GM12878 (cell line): ENCODE measurements at regions not wholly inside any gene's neighbourhood (a gene's known extent, or its start where the extent isn't known, plus 50 kb on each side); places are given as distances from the start of the nearest gene placed in this dataset.

Experiments
- CEBPB ChIP-seq, 2 experiments: fragments of 150-350 bp in 1 of 2; IDR thresholded peaks; 2 replicates each; pipeline ENCODE4 v1.6.1; 2012 to 2014; ENCODE audit warnings: low read depth in 2 of 2, low read length in 2 of 2, borderline replicate concordance in 1 of 2, inconsistent platforms in 1 of 2
- E2F4 ChIP-seq: IDR thresholded peaks from 2 replicates; pipeline ENCODE4 v1.6.1; 2012; ENCODE audit warnings: low read depth, low read length, improper control_type of control experiment
- EZH2 ChIP-seq: IDR thresholded peaks from 2 replicates; pipeline ENCODE4 v1.6.1; 2012; ENCODE audit warnings: low read depth, mild to moderate bottlenecking, control low read depth, inconsistent platforms, low read length, borderline replicate concordance; ENCODE audit not compliant: control insufficient read depth
- KLF5 ChIP-seq: fragments of 450-650 bp; IDR thresholded peaks from 2 replicates; pipeline ENCODE4 v1.6.1; 2014; ENCODE audit warnings: mild to moderate bottlenecking; ENCODE audit not compliant: partially characterized antibody
- NRF1 ChIP-seq: conservative IDR thresholded peaks from 2 replicates; pipeline ENCODE4 v1.6.1; 2011; ENCODE audit warnings: mild to moderate bottlenecking, low read depth, low read length, improper control_type of control experiment
- POLR2AphosphoS5 ChIP-seq: IDR thresholded peaks from 2 replicates; pipeline ENCODE4 v1.6.1; 2011; ENCODE audit warnings: mild to moderate bottlenecking, low read length, inconsistent platforms
- SP1 ChIP-seq: IDR thresholded peaks from one replicate; pipeline ENCODE4 v1.6.1; 2011; ENCODE audit warnings: low read depth, low read length
- ZBTB11 ChIP-seq: fragments of 450-650 bp; formaldehyde crosslinking; IDR thresholded peaks from 2 replicates; pipeline ENCODE4 v1.5.0; 2022; ENCODE audit warnings: mild to moderate bottlenecking, missing genetic modification characterization
- ZNF274 ChIP-seq: IDR thresholded peaks from one replicate; pipeline ENCODE4 v1.8.0; 2011; ENCODE audit not compliant: insufficient read length, insufficient read depth

GRCh38 chr2:62404913-62405312 is 101.1 kb downstream of the TMEM17 start:
- TF ChIP-seq EZH2 (no peak), SP1 (no peak), NRF1 (no peak), E2F4 (no peak), POLR2AphosphoS5 (no peak), KLF5 (no peak), CEBPB (IDR thresholded peaks at IDR 0.05; ENCODE audit: borderline replicate concordance in 1 of 2, low read depth in 2 of 2, low read length in 2 of 2) (no peak), ZNF274 (no peak), ZBTB11 (CRISPR knock-in tag) (no peak)
